ENCODE measurements at regions not wholly inside any gene's neighbourhood (a gene's known extent, or its start where the extent isn't known, plus 50 kb on each side); places are given as distances from the start of the nearest gene placed in this dataset.

- TF ChIP-seq CTCF (IDR thresholded peaks at IDR 0.05) (peak; percentile 30), EZH2 (IDR thresholded peaks at IDR 0.05; ENCODE audit: borderline replicate concordance, insufficient read depth, low read depth, low read length, poor library complexity, severe bottlenecking) (no peak)
Observed at GRCh38 chr4:125749354-125749753, 434.6 kb downstream of the FAT4 start.

All from B cell (primary cell).